HCT116 (cell line): ENCODE measurements at regions not wholly inside any gene's neighbourhood (a gene's known extent, or its start where the extent isn't known, plus 50 kb on each side); places are given as distances from the start of the nearest gene placed in this dataset.

Experiments
- ATAC-seq: fragments of 200-7000 bp; cut with Tn5 transposase; 2 replicates; pipeline ENCODE4 v1.9.1; 2020; ENCODE audit warnings: mild to moderate bottlenecking, moderate library complexity
- BruUV-seq: library from RNA; stranded (reverse); fragments of 400-500 nt; replicated peaks from 2 replicates; lab custom pipeline; 2021; lab: Mats Ljungman, UMichigan
- CTCF ChIA-PET: fragments of 300-600 bp; sonication (Branson Sonifier 250); formaldehyde crosslinking; loops from one replicate; lab custom pipeline; 2021; ENCODE audit warnings: antibody characterized with exemption; lab: Charles Lee
- POLR2A ChIA-PET: fragments of 300-600, 350-600 bp; sonication (Branson Sonifier 250); formaldehyde crosslinking; loops from one replicate; lab custom pipeline; 2021; ENCODE audit warnings: antibody characterized with exemption; lab: Charles Lee
- RAD21 ChIA-PET, 2 experiments: fragments of 300-600 bp; sonication (Branson Sonifier 250); formaldehyde crosslinking; loops; one replicate each; lab custom pipeline; 2023; ENCODE audit warnings: low total read pairs in 2 of 2; ENCODE audit not compliant: uncharacterized antibody in 2 of 2, unreplicated experiment in 2 of 2, low non-redundant PET in 1 of 2; lab: Charles Lee
- DNase-seq: peaks from one replicate; pipeline ENCODE4 v3.0.0-alpha.2; 2010; ENCODE audit warnings: low read depth, low spot score
- H2AFZ ChIP-seq: fragments of 200-600 bp; shearing (Covaris generic), sonication (generic); 2 replicates; pipeline ENCODE4 v1.6.1; 2017; ENCODE audit warnings: low read depth, mixed run types, mixed read lengths, antibody characterized with exemption, low read length; ENCODE audit not compliant: poor library complexity, severe bottlenecking
- H3K27ac ChIP-seq: 2 replicates; pipeline ENCODE4 v1.5.1; 2012; ENCODE audit warnings: low read depth, low read length
- H3K27me3 ChIP-seq: fragments of 200-600 bp; sonication (generic); 2 replicates; pipeline ENCODE4 v1.6.1; 2016; ENCODE audit warnings: mixed run types, low read length, mixed read lengths; ENCODE audit not compliant: insufficient read depth
- H3K36me3 ChIP-seq, 2 experiments: fragments of 200-500 bp in 1 of 2; fragments of 200-600 bp in 1 of 2; sonication (Bioruptor generic) in 1 of 2; sonication (generic) in 1 of 2; 2 replicates each; pipeline versions ENCODE4 v1.5.1 to v1.6.1; 2014 to 2016; ENCODE audit warnings: low read length in 2 of 2, inconsistent platforms in 1 of 2, mixed read lengths in 1 of 2, mixed run types in 1 of 2; ENCODE audit not compliant: insufficient read depth in 2 of 2, control insufficient read depth in 1 of 2
- H3K4me1 ChIP-seq, 2 experiments: fragments of 200-600 bp in 1 of 2; sonication (generic) in 1 of 2; 2 replicates each; pipeline versions ENCODE4 v1.5.1 to v1.6.1; 2012 to 2017; ENCODE audit warnings: low read length in 2 of 2, inconsistent platforms in 1 of 2, mild to moderate bottlenecking in 1 of 2, mixed read lengths in 1 of 2, mixed run types in 1 of 2, moderate library complexity in 1 of 2; ENCODE audit not compliant: insufficient read depth in 2 of 2, control insufficient read depth in 1 of 2
- H3K4me2 ChIP-seq: fragments of 200-600 bp; sonication (generic); 2 replicates; pipeline ENCODE4 v1.6.1; 2017; ENCODE audit warnings: mixed run types, low read length, mixed read lengths
- H3K4me3 ChIP-seq, 2 experiments: fragments of 200-600 bp in 1 of 2; sonication (generic) in 1 of 2; replicated peaks in 1 of 2; 2 replicates each; pipeline ENCODE4 v1.5.1; 2011 to 2016; ENCODE audit warnings: low read length in 2 of 2, control low read depth in 1 of 2, low read depth in 1 of 2, mild to moderate bottlenecking in 1 of 2, mixed read lengths in 1 of 2, mixed run types in 1 of 2
- H3K79me2 ChIP-seq: fragments of 200-600 bp; sonication (generic); 2 replicates; pipeline ENCODE4 v1.6.1; 2017; ENCODE audit warnings: mild to moderate bottlenecking, mixed run types, low read length, moderate library complexity, mixed read lengths; ENCODE audit not compliant: insufficient read depth
- H3K9ac ChIP-seq: fragments of 200-600 bp; sonication (generic); 2 replicates; pipeline ENCODE4 v1.6.1; 2016; ENCODE audit warnings: low read length, mixed read lengths
- H3K9me2 ChIP-seq: fragments of 200-600 bp; sonication (generic), shearing (Covaris generic); 2 replicates; pipeline ENCODE4 v1.6.1; 2017; ENCODE audit warnings: mixed run types, mild to moderate bottlenecking, moderate library complexity; ENCODE audit not compliant: insufficient read depth
- H3K9me3 ChIP-seq, 2 experiments: fragments of 200-500 bp in 1 of 2; fragments of 200-600 bp in 1 of 2; sonication (Bioruptor generic) in 1 of 2; sonication (generic) in 1 of 2; 2 replicates each; pipeline ENCODE4 v1.6.1; 2014 to 2017; ENCODE audit warnings: low read length in 2 of 2, mixed read lengths in 2 of 2, inconsistent platforms in 1 of 2, low read depth in 1 of 2, mild to moderate bottlenecking in 1 of 2, mixed run types in 1 of 2, moderate library complexity in 1 of 2; ENCODE audit not compliant: control insufficient read depth in 1 of 2, insufficient read depth in 1 of 2
- H4K20me1 ChIP-seq: fragments of 200-600 bp; sonication (generic), shearing (Covaris generic); 2 replicates; pipeline ENCODE4 v1.6.1; 2017; ENCODE audit warnings: mixed run types, mild to moderate bottlenecking, moderate library complexity; ENCODE audit not compliant: insufficient read depth
- CBX3 ChIP-seq: IDR thresholded peaks from 2 replicates; pipeline ENCODE4 v1.6.1; 2012; ENCODE audit warnings: low read depth
- CEBPB ChIP-seq: IDR thresholded peaks from 2 replicates; pipeline ENCODE4 v1.6.1; 2012; ENCODE audit warnings: low read depth
- EGR1 ChIP-seq: IDR thresholded peaks from 2 replicates; pipeline ENCODE4 v1.6.1; 2012; ENCODE audit warnings: low read depth
- ELF1 ChIP-seq: IDR thresholded peaks from 2 replicates; pipeline ENCODE4 v1.6.1; 2012; ENCODE audit warnings: low read depth, borderline replicate concordance
- EZH2 ChIP-seq: fragments of 200-600 bp; sonication (generic); IDR thresholded peaks from 2 replicates; pipeline ENCODE4 v1.6.1; 2017; ENCODE audit warnings: antibody characterized with exemption, mixed run types
- FOSL1 ChIP-seq: IDR thresholded peaks from 2 replicates; pipeline ENCODE4 v1.6.1; 2012; ENCODE audit warnings: low read depth
- JUND ChIP-seq: IDR thresholded peaks from 2 replicates; pipeline ENCODE4 v1.6.1; 2012
- RAD21 ChIP-seq: IDR thresholded peaks from 2 replicates; pipeline ENCODE4 v1.6.1; 2012; ENCODE audit warnings: low read depth, mild to moderate bottlenecking
- SP1 ChIP-seq: IDR thresholded peaks from 2 replicates; pipeline ENCODE4 v1.6.1; 2012; ENCODE audit warnings: low read depth
- SRF ChIP-seq: IDR thresholded peaks from 2 replicates; pipeline ENCODE4 v1.6.1; 2012; ENCODE audit warnings: low read depth
- TCF7L2 ChIP-seq: IDR thresholded peaks from 2 replicates; pipeline ENCODE4 v1.7.0; 2011; ENCODE audit warnings: borderline replicate concordance, inconsistent platforms; ENCODE audit not compliant: insufficient read depth, insufficient read length; ENCODE audit errors: extremely low read depth
- YY1 ChIP-seq: IDR thresholded peaks from 2 replicates; pipeline ENCODE4 v1.6.1; 2011; ENCODE audit warnings: low read length, low read depth, moderate library complexity, mild to moderate bottlenecking; ENCODE audit not compliant: insufficient replicate concordance; ENCODE audit errors: extremely low read depth
- ZNF274 ChIP-seq: fragments of 200-500 bp; sonication (Bioruptor generic); IDR thresholded peaks from 2 replicates; pipeline ENCODE4 v1.6.1; 2014; ENCODE audit warnings: mild to moderate bottlenecking, low read depth, low read length, inconsistent platforms
- intact Hi-C: fragments of 100-400 bp; cut with micrococcal nuclease; formaldehyde crosslinking; loops from 2 replicates; pipeline ENCODE4 v1.10.0; 2022
- TF ChIP-seq, protein P1 (sequence below): IDR thresholded peaks from 2 replicates; pipeline ENCODE4 v1.6.1; 2012
- TF ChIP-seq, protein P2 (sequence below): IDR thresholded peaks from 2 replicates; pipeline ENCODE4 v1.6.1; 2012
- TF ChIP-seq, protein P3 (sequence below): IDR thresholded peaks from 2 replicates; pipeline ENCODE4 v1.6.1; 2011; ENCODE audit warnings: mild to moderate bottlenecking, low read length, moderate library complexity; ENCODE audit not compliant: insufficient replicate concordance; ENCODE audit errors: extremely low read depth
- TF ChIP-seq, protein P4 (sequence below): IDR thresholded peaks from 2 replicates; pipeline ENCODE4 v1.6.1; 2012; ENCODE audit warnings: low read depth

DNA sequence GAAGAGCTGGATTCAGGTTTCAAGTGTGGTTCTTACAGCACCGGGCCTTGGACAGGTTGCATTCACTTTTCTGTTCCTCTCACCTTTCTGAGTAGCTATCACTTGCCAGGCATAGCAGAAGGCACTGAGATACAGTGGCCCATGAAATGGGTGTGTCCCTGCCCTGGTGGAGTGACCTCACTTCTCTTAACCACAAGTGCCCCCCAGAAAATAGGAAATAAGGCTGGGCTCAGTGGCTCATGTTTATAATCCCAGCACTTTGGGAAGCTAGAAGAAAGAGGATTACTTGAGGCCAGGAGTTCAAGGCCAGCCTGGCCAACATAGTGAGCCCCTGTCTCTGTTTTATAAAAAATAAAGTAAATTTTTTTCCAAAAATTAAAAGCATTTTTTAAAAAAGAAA is 101.7 kb upstream of the KIT start:
- H3K27ac ChIP-seq = no peak overlapping the region
- no peaks in the 10 kb centered on the region for H3K9me3 ChIP-seq
- ChIA-PET CTCF (no interaction called here), RAD21 (no interaction called here), POLR2A (no interaction called here)
- H3K9me2 ChIP-seq = no peaks in the 10 kb centered on the region
- no peak for ATAC-seq
- intact Hi-C loops = no loop called here
- no peak overlapping the region for H2AFZ ChIP-seq
- H3K36me3 ChIP-seq = no peaks in the 10 kb centered on the region
- no peaks in the 10 kb centered on the region for H3K79me2 ChIP-seq
- H3K4me3 ChIP-seq = no peak overlapping the region
- no TSS peak for BruUV-seq
- no peaks in the 10 kb centered on the region for H3K4me1 ChIP-seq
- no peak for DNase-seq
- no peak for TF ChIP-seq ZNF274
- no peak for TF ChIP-seq EZH2
- no peak for TF ChIP-seq YY1
- TF ChIP-seq, protein P1, sequence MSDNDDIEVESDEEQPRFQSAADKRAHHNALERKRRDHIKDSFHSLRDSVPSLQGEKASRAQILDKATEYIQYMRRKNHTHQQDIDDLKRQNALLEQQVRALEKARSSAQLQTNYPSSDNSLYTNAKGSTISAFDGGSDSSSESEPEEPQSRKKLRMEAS = no peak
- no peaks in the 10 kb centered on the region; the same call in 1 of the 2 replicates for H3K27me3 ChIP-seq
- H3K4me2 ChIP-seq = no peak overlapping the region
- H4K20me1 ChIP-seq = no peaks in the 10 kb centered on the region
- H3K9ac ChIP-seq = no peak overlapping the region

DNA sequence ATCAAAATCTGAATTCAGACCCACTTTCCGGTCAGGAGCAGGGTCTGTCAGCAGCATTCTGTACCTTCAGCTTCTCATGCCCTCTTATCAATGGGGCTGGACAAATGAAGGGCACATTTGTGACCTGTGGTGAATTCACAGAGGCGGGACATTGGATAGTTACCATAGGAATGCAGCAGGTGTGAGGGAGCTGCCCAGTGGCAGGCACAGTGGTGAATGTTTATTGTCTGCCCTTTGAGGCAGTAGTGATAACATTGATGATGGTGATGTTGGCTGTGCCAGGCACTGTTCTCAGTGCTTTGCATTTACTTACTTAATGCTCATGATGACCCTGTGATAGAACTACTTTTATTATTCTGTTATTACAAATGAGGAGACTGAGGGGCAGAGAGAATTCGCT is 101.2 kb upstream of the KIT start:
- Histone ChIP-seq H4K20me1 (no peaks in the 10 kb centered on the region), H3K27me3 (no peaks in the 10 kb centered on the region; the same call in 1 of the 2 replicates), H3K36me3 (no peaks in the 10 kb centered on the region), H3K9ac (no peak overlapping the region), H2AFZ (no peak overlapping the region), H3K27ac (no peak overlapping the region), H3K4me3 (no peak overlapping the region), H3K4me1 (no peaks in the 10 kb centered on the region), H3K79me2 (no peaks in the 10 kb centered on the region), H3K4me2 (no peak overlapping the region), H3K9me3 (no peaks in the 10 kb centered on the region), H3K9me2 (no peaks in the 10 kb centered on the region)
- no TSS peak for BruUV-seq
- ChIA-PET CTCF (no interaction called here), POLR2A (no interaction called here), RAD21 (no interaction called here)
- ATAC-seq = no peak
- TF ChIP-seq FOSL1 (no peak), SP1 (no peak), YY1 (no peak), ELF1 (no peak), JUND (no peak), RAD21 (no peak), EGR1 (no peak), CBX3 (no peak), SRF (no peak), CEBPB (no peak), ZNF274 (no peak), TCF7L2 (no peak)
- TF ChIP-seq, protein P2, sequence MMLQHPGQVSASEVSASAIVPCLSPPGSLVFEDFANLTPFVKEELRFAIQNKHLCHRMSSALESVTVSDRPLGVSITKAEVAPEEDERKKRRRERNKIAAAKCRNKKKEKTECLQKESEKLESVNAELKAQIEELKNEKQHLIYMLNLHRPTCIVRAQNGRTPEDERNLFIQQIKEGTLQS = no peak
- TF ChIP-seq, protein P3, sequence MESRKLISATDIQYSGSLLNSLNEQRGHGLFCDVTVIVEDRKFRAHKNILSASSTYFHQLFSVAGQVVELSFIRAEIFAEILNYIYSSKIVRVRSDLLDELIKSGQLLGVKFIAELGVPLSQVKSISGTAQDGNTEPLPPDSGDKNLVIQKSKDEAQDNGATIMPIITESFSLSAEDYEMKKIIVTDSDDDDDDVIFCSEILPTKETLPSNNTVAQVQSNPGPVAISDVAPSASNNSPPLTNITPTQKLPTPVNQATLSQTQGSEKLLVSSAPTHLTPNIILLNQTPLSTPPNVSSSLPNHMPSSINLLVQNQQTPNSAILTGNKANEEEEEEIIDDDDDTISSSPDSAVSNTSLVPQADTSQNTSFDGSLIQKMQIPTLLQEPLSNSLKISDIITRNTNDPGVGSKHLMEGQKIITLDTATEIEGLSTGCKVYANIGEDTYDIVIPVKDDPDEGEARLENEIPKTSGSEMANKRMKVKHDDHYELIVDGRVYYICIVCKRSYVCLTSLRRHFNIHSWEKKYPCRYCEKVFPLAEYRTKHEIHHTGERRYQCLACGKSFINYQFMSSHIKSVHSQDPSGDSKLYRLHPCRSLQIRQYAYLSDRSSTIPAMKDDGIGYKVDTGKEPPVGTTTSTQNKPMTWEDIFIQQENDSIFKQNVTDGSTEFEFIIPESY = no peak
- TF ChIP-seq, protein P4, sequence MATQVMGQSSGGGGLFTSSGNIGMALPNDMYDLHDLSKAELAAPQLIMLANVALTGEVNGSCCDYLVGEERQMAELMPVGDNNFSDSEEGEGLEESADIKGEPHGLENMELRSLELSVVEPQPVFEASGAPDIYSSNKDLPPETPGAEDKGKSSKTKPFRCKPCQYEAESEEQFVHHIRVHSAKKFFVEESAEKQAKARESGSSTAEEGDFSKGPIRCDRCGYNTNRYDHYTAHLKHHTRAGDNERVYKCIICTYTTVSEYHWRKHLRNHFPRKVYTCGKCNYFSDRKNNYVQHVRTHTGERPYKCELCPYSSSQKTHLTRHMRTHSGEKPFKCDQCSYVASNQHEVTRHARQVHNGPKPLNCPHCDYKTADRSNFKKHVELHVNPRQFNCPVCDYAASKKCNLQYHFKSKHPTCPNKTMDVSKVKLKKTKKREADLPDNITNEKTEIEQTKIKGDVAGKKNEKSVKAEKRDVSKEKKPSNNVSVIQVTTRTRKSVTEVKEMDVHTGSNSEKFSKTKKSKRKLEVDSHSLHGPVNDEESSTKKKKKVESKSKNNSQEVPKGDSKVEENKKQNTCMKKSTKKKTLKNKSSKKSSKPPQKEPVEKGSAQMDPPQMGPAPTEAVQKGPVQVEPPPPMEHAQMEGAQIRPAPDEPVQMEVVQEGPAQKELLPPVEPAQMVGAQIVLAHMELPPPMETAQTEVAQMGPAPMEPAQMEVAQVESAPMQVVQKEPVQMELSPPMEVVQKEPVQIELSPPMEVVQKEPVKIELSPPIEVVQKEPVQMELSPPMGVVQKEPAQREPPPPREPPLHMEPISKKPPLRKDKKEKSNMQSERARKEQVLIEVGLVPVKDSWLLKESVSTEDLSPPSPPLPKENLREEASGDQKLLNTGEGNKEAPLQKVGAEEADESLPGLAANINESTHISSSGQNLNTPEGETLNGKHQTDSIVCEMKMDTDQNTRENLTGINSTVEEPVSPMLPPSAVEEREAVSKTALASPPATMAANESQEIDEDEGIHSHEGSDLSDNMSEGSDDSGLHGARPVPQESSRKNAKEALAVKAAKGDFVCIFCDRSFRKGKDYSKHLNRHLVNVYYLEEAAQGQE = no peak
- intact Hi-C loops = no loop called here
- no peak for DNase-seq
